ENCODE measurements at regions not wholly inside any gene's neighbourhood (a gene's known extent, or its start where the extent isn't known, plus 50 kb on each side); places are given as distances from the start of the nearest gene placed in this dataset.

DNA sequence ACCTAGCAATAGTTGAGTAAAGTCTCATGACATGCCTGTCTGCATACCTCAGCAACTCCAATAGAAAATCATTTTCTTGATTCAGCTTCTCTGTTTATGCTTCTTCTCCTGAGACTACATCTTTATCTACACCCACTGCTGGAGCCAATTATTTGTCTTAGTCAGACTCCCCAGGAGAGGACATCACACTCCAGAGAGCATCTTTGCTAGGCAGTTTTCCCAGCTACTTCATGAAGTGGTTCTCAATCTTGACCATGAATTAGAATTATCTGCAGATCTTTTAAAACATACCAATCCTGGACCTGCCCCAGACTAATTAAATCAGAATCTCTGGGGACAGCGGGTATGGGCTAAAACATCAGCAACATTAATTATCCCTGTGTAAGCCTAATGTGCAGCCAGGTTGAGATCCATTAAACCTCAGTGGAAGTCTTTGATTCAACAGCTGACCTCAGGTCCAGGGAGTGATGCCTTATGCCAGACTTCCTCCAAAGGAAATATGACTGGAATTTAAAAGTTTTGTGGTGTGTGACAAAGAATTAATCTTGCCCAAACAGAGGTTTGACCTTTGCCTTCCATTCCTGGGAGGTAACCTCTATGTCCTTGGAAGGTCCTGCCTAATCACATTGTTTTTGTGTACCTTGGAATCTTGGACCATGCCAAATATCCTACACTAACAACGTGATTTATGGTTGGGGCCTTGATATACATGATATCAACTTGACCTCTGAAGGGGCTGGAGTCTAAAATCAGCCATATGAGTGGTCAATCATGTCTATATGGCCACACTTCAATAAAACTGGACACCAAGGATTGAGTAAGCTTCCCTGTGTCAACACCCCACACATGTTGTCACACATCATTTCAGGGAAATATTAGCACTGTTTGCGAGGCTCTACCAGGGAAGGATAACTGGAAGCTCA is 99.3 kb upstream of the DNAJC10 start:
- Histone ChIP-seq H3K27ac (ENCODE audit: poor library complexity, severe bottlenecking) (no peak overlapping the region), H3K4me3 (ENCODE audit: severe bottlenecking) (no peak overlapping the region), H3K4me1 (ENCODE audit: insufficient read depth, poor library complexity, severe bottlenecking) (no peaks in the 10 kb centered on the region), H3K36me3 (ENCODE audit: low read depth) (no peaks in the 10 kb centered on the region), H3K27me3 (ENCODE audit: insufficient read depth, poor library complexity, severe bottlenecking) (no peaks in the 10 kb centered on the region), H3K9me3 (ENCODE audit: severe bottlenecking) (peaks cover 1% of the 10 kb centered on the region)
- no peak for DNase-seq (ENCODE audit: low spot score)
- ATAC-seq (ENCODE audit: low read depth): no peak; the same call in 2 of the 3 replicates
- TF ChIP-seq, protein P1, sequence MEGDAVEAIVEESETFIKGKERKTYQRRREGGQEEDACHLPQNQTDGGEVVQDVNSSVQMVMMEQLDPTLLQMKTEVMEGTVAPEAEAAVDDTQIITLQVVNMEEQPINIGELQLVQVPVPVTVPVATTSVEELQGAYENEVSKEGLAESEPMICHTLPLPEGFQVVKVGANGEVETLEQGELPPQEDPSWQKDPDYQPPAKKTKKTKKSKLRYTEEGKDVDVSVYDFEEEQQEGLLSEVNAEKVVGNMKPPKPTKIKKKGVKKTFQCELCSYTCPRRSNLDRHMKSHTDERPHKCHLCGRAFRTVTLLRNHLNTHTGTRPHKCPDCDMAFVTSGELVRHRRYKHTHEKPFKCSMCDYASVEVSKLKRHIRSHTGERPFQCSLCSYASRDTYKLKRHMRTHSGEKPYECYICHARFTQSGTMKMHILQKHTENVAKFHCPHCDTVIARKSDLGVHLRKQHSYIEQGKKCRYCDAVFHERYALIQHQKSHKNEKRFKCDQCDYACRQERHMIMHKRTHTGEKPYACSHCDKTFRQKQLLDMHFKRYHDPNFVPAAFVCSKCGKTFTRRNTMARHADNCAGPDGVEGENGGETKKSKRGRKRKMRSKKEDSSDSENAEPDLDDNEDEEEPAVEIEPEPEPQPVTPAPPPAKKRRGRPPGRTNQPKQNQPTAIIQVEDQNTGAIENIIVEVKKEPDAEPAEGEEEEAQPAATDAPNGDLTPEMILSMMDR (IDR thresholded peaks at IDR 0.05; ENCODE audit: poor library complexity, severe bottlenecking): no peak

DNA sequence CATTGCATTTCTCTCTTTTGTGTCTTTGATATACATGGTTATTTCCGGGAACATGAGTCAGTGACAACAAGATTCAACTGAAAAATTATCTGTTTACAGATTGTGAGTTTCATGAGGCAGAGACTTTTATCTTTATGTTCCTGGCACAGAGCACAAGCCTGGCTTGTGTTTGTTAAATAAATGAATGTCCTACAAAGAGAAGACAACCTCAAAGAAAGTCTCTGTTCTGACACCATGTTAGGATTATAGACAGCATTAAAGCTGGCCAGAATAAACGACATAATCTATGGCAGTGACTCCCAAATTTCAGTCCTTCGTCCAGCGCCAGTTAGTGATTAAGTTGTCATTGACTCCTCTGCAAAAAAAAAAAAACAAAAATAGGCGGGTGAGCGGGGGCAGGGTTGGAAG is 97.4 kb upstream of the DNAJC10 start:
- DNase-seq (ENCODE audit: low spot score) (no peak), ATAC-seq (ENCODE audit: low read depth) (no peak)
- TF ChIP-seq, protein P1 (IDR thresholded peaks at IDR 0.05; ENCODE audit: poor library complexity, severe bottlenecking): no peak
- H3K36me3 ChIP-seq (ENCODE audit: low read depth): no peaks in the 10 kb centered on the region
- H3K4me1 ChIP-seq (ENCODE audit: insufficient read depth, poor library complexity, severe bottlenecking): no peaks in the 10 kb centered on the region
- no peak overlapping the region for H3K27ac ChIP-seq (ENCODE audit: poor library complexity, severe bottlenecking)
- no peak overlapping the region for H3K4me3 ChIP-seq (ENCODE audit: severe bottlenecking)
- H3K27me3 ChIP-seq (ENCODE audit: insufficient read depth, poor library complexity, severe bottlenecking): no peaks in the 10 kb centered on the region
- peaks cover 1% of the 10 kb centered on the region for H3K9me3 ChIP-seq (ENCODE audit: severe bottlenecking)

DNA sequence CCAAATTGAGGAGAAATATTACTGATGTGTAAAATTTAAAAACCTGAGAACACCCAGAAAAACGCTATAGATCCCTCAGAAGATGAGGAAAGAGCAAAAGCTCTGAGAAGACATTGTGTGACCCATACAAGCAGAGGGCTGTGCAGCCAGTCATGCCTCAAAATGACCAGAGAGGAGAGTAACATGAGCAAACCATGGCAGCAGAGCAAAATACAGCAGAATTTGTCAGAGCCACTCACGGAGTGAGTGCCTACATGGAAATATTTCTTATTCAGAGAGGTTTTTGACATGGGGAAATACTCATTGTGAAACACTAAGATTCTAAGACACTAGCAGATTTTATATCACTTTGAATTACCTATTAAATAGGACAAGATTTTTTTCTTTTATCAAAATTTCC is 96.8 kb upstream of the DNAJC10 start:
- no peaks in the 10 kb centered on the region for H3K27me3 ChIP-seq (ENCODE audit: insufficient read depth, poor library complexity, severe bottlenecking)
- ATAC-seq (ENCODE audit: low read depth) (no peak), DNase-seq (ENCODE audit: low spot score) (no peak)
- H3K4me3 ChIP-seq (ENCODE audit: severe bottlenecking): no peak overlapping the region
- no peak overlapping the region for H3K27ac ChIP-seq (ENCODE audit: poor library complexity, severe bottlenecking)
- H3K4me1 ChIP-seq (ENCODE audit: insufficient read depth, poor library complexity, severe bottlenecking): no peaks in the 10 kb centered on the region
- H3K36me3 ChIP-seq (ENCODE audit: low read depth): no peaks in the 10 kb centered on the region
- peaks cover 1% of the 10 kb centered on the region for H3K9me3 ChIP-seq (ENCODE audit: severe bottlenecking)
- TF ChIP-seq, protein P1 (IDR thresholded peaks at IDR 0.05; ENCODE audit: poor library complexity, severe bottlenecking): no peak

GRCh38 chr2:182621191-182621590 is 94.9 kb upstream of the DNAJC10 start:
- H3K9me3 ChIP-seq (ENCODE audit: severe bottlenecking): peaks cover 1% of the 10 kb centered on the region
- H3K27ac ChIP-seq (ENCODE audit: poor library complexity, severe bottlenecking): no peak overlapping the region
- H3K36me3 ChIP-seq (ENCODE audit: low read depth): no peaks in the 10 kb centered on the region
- no peak for ATAC-seq (ENCODE audit: low read depth)
- no peaks in the 10 kb centered on the region for H3K4me1 ChIP-seq (ENCODE audit: insufficient read depth, poor library complexity, severe bottlenecking)
- TF ChIP-seq, protein P1 (IDR thresholded peaks at IDR 0.05; ENCODE audit: poor library complexity, severe bottlenecking): no peak
- H3K27me3 ChIP-seq (ENCODE audit: insufficient read depth, poor library complexity, severe bottlenecking): no peaks in the 10 kb centered on the region
- no peak overlapping the region for H3K4me3 ChIP-seq (ENCODE audit: severe bottlenecking)
- DNase-seq (ENCODE audit: low spot score): no peak

DNA sequence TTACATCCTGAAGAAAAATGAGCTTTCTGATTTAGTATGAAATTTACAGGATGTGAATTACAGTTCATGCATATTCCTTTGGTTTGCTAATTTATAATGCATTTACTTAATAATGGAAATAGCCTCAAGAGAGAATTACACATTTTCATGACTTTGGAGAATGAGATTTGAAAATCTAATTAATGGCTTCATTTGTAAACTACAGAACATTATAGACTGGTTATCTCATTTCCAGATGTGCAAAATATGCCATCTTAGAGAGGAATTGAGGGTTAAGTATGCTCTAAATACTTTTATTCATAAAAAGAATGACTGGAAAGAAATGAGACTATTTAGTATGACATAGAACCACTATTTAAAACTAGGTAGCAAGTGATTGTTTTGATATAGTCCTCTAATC is 94.2 kb upstream of the DNAJC10 start:
- TF ChIP-seq, protein P1 (IDR thresholded peaks at IDR 0.05; ENCODE audit: poor library complexity, severe bottlenecking): no peak
- H3K4me3 ChIP-seq (ENCODE audit: severe bottlenecking): no peak overlapping the region
- H3K4me1 ChIP-seq (ENCODE audit: insufficient read depth, poor library complexity, severe bottlenecking): no peaks in the 10 kb centered on the region
- no peaks in the 10 kb centered on the region for H3K36me3 ChIP-seq (ENCODE audit: low read depth)
- peaks cover 1% of the 10 kb centered on the region for H3K9me3 ChIP-seq (ENCODE audit: severe bottlenecking)
- no peak overlapping the region for H3K27ac ChIP-seq (ENCODE audit: poor library complexity, severe bottlenecking)
- DNase-seq (ENCODE audit: low spot score) (no peak), ATAC-seq (ENCODE audit: low read depth) (no peak)
- no peaks in the 10 kb centered on the region for H3K27me3 ChIP-seq (ENCODE audit: insufficient read depth, poor library complexity, severe bottlenecking)
